ENCODE measurements at regions not wholly inside any gene's neighbourhood (a gene's known extent, or its start where the extent isn't known, plus 50 kb on each side); places are given as distances from the start of the nearest gene placed in this dataset.
"Not testable (repeated sequence)": the region's sequence is repeated elsewhere in the genome, so short reads cannot be mapped to it uniquely, and the experiment has no call there.

- Mint-ChIP-seq H3K36me3 (no peaks in the 10 kb centered on the region), H3K4me3 (no peak overlapping the region), H3K27me3 (ENCODE audit: low read depth) (peaks cover 6% of the 10 kb centered on the region), H3K9me3 (peaks cover 9% of the 10 kb centered on the region), H3K27ac (no peak overlapping the region), H3K4me1 (peaks cover 3% of the 10 kb centered on the region)
- DNase-seq (ENCODE audit: low spot score in 2 of 2, unreplicated experiment in 2 of 2) = no peak
- TF ChIP-seq, protein P1, sequence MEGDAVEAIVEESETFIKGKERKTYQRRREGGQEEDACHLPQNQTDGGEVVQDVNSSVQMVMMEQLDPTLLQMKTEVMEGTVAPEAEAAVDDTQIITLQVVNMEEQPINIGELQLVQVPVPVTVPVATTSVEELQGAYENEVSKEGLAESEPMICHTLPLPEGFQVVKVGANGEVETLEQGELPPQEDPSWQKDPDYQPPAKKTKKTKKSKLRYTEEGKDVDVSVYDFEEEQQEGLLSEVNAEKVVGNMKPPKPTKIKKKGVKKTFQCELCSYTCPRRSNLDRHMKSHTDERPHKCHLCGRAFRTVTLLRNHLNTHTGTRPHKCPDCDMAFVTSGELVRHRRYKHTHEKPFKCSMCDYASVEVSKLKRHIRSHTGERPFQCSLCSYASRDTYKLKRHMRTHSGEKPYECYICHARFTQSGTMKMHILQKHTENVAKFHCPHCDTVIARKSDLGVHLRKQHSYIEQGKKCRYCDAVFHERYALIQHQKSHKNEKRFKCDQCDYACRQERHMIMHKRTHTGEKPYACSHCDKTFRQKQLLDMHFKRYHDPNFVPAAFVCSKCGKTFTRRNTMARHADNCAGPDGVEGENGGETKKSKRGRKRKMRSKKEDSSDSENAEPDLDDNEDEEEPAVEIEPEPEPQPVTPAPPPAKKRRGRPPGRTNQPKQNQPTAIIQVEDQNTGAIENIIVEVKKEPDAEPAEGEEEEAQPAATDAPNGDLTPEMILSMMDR (IDR thresholded peaks at IDR 0.05; ENCODE audit: unreplicated experiment) = no peak
These were observed 94.0 kb downstream of the IFI44 start for GRCh38 chr1:78743626-78744025.

DNA sequence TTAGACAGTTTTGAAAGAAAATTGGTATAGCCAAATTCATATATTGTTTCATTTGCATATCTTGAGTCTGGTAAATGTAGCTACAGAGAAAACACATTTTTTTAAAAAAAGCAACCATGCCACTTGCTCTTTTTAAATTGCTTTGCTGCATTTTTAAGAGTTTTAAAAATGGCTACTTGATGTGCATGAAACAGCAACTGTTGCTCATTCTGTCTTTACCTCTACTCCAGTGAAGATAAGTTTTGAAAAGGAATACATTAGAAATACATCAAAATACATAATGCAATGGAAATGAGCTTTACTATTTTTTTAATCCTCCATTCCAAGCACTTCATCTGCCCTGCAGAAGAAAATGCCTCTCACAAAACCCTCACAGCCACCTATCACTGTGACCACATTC lies 95.5 kb downstream of the IFI44 start:
- peaks cover 3% of the 10 kb centered on the region for H3K4me1 Mint-ChIP-seq
- H3K4me3 Mint-ChIP-seq = no peak overlapping the region
- no peak for DNase-seq (ENCODE audit: low spot score in 2 of 2, unreplicated experiment in 2 of 2)
- no peaks in the 10 kb centered on the region for H3K36me3 Mint-ChIP-seq
- peaks cover 6% of the 10 kb centered on the region for H3K9me3 Mint-ChIP-seq
- TF ChIP-seq, protein P1 (IDR thresholded peaks at IDR 0.05; ENCODE audit: unreplicated experiment) = no peak
- H3K27me3 Mint-ChIP-seq (ENCODE audit: low read depth) = peaks cover 6% of the 10 kb centered on the region
- no peak overlapping the region for H3K27ac Mint-ChIP-seq

DNA sequence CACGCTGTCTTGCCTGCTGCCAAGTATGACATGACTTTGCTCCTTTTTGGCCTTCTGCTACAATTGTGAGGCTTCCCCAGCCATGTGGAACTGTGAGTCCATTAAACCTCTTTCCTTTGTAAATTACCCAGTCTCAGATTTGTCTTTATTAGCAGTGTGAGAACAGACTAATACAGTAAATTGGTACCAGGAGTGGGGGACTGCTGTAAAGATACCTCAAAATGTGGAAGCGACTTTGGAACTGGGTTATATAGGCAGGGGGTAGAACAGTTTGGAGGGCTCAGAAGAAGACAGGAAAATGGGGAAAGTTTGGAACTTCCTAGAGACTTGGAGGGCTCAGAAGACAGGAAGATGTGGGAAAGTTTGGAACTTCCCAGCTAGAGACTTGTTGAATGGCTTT lies 104.0 kb downstream of the IFI44 start:
- not testable (repeated sequence) for H3K4me1 Mint-ChIP-seq; H3K4me3 Mint-ChIP-seq; H3K27ac Mint-ChIP-seq; H3K36me3 Mint-ChIP-seq; H3K27me3 Mint-ChIP-seq (ENCODE audit: low read depth); DNase-seq (ENCODE audit: low spot score in 2 of 2, unreplicated experiment in 2 of 2)
- peaks cover 21% of the 10 kb centered on the region for H3K9me3 Mint-ChIP-seq

- no peaks in the 10 kb centered on the region for H3K27me3 Mint-ChIP-seq (ENCODE audit: low read depth)
- TF ChIP-seq, protein P1 (IDR thresholded peaks at IDR 0.05; ENCODE audit: unreplicated experiment) = no peak
- H3K27ac Mint-ChIP-seq = no peak overlapping the region
- H3K4me1 Mint-ChIP-seq = peaks cover 3% of the 10 kb centered on the region
- H3K9me3 Mint-ChIP-seq = peaks cover 21% of the 10 kb centered on the region
- no peak for DNase-seq (ENCODE audit: low spot score in 2 of 2, unreplicated experiment in 2 of 2)
- no peaks in the 10 kb centered on the region for H3K36me3 Mint-ChIP-seq
- no peak overlapping the region for H3K4me3 Mint-ChIP-seq
These were observed 106.4 kb downstream of the IFI44 start for GRCh38 chr1:78755986-78756385.

DNA sequence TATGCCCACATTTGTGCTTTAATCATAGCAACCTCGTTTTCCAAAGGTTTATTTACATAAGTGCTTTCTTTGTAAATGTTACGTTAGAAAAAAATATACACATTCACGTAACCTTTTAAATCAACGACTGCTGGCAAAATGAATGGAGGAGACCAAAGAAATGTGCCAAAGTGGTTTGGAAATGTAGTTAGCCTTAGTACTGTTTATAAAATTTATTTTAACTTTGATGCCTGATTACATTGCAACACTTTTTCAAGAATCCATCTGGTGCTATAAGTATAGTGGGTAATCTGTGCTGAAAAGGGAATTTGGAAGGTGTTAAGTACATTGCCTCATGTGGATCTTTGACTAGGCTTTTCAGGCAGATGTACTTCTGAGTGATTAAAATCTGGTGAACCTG lies 108.9 kb downstream of the IFI44 start:
- no peak for DNase-seq (ENCODE audit: low spot score in 2 of 2, unreplicated experiment in 2 of 2)
- TF ChIP-seq, protein P1 (IDR thresholded peaks at IDR 0.05; ENCODE audit: unreplicated experiment) = no peak
- H3K36me3 Mint-ChIP-seq = no peaks in the 10 kb centered on the region
- H3K4me1 Mint-ChIP-seq = peaks cover 7% of the 10 kb centered on the region
- no peaks in the 10 kb centered on the region for H3K27me3 Mint-ChIP-seq (ENCODE audit: low read depth)
- H3K9me3 Mint-ChIP-seq = peaks cover 21% of the 10 kb centered on the region
- H3K27ac Mint-ChIP-seq = no peak overlapping the region
- H3K4me3 Mint-ChIP-seq = no peak overlapping the region

GRCh38 chr1:78759881-78760280 lies 110.2 kb downstream of the IFI44 start:
- Mint-ChIP-seq H3K9me3 (peaks cover 27% of the 10 kb centered on the region), H3K27ac (no peak overlapping the region), H3K36me3 (no peaks in the 10 kb centered on the region), H3K4me1 (peaks cover 7% of the 10 kb centered on the region), H3K4me3 (no peak overlapping the region), H3K27me3 (ENCODE audit: low read depth) (no peaks in the 10 kb centered on the region)
- TF ChIP-seq, protein P1 (IDR thresholded peaks at IDR 0.05; ENCODE audit: unreplicated experiment) = no peak
- no peak for DNase-seq (ENCODE audit: low spot score in 2 of 2, unreplicated experiment in 2 of 2)
